SK-N-SH (cell line): ENCODE measurements at regions not wholly inside any gene's neighbourhood (a gene's known extent, or its start where the extent isn't known, plus 50 kb on each side); places are given as distances from the start of the nearest gene placed in this dataset.

Source experiments
- CTCF ChIA-PET: fragments of 300-600, 350-600 bp; formaldehyde crosslinking; extraction: SDS; loops from one replicate; lab custom pipeline; 2021; lab: Yijun Ruan, JAX
- POLR2A ChIA-PET: fragments of 350-600 bp; sonication (Branson Sonifier 250); formaldehyde crosslinking; extraction: SDS; loops from one replicate; lab custom pipeline; 2020; ENCODE audit warnings: antibody characterized with exemption, inconsistent platforms; lab: Yijun Ruan, JAX
- DNase-seq: peaks from one replicate; pipeline ENCODE4 v3.0.0; 2012
- H2AFZ ChIP-seq: fragments of 200-600 bp; sonication (generic); 2 replicates; pipeline ENCODE4 v1.8.1; 2016; ENCODE audit warnings: antibody characterized with exemption, mild to moderate bottlenecking, low read depth
- H3F3A ChIP-seq: fragments of 200-600 bp; sonication (generic); replicated peaks from 2 replicates; pipeline ENCODE3; 2016; ENCODE audit warnings: antibody characterized with exemption, mild to moderate bottlenecking; ENCODE audit not compliant: insufficient read depth
- H3K27ac ChIP-seq, 2 experiments: fragments of 200-500 bp in 1 of 2; fragments of 200-600 bp in 1 of 2; sonication (Bioruptor generic) in 1 of 2; sonication (generic), shearing (Covaris generic) in 1 of 2; 2 replicates each; pipeline versions ENCODE4 v1.5.1 to v1.6.1; 2014 to 2016; ENCODE audit warnings: low read depth in 2 of 2, inconsistent platforms in 1 of 2, low read length in 1 of 2, mild to moderate bottlenecking in 1 of 2, mixed read lengths in 1 of 2
- H3K27me3 ChIP-seq: fragments of 200-600 bp; sonication (generic), shearing (Covaris generic); 2 replicates; pipeline ENCODE4 v1.6.1; 2016; ENCODE audit warnings: mixed run types; ENCODE audit not compliant: insufficient read depth
- H3K36me3 ChIP-seq, 2 experiments: fragments of 200-500 bp in 1 of 2; fragments of 200-600 bp in 1 of 2; sonication (Bioruptor generic) in 1 of 2; sonication (generic) in 1 of 2; replicated peaks in 1 of 2; 2 replicates each; pipeline versions ENCODE3 to v1.5.1; 2014 to 2016; ENCODE audit warnings: low read length in 1 of 2, mild to moderate bottlenecking in 1 of 2; ENCODE audit not compliant: insufficient read depth in 2 of 2, control insufficient read depth in 1 of 2
- H3K4me1 ChIP-seq, 2 experiments: fragments of 200-500 bp in 1 of 2; fragments of 200-600 bp in 1 of 2; sonication (Bioruptor generic) in 1 of 2; sonication (generic), shearing (Covaris generic) in 1 of 2; 2 replicates each; pipeline versions ENCODE4 v1.5.1 to v1.6.1; 2014 to 2016; ENCODE audit warnings: low read depth in 1 of 2, low read length in 1 of 2, mixed run types in 1 of 2; ENCODE audit not compliant: insufficient read depth in 2 of 2, control insufficient read depth in 1 of 2
- H3K4me2 ChIP-seq: fragments of 200-600 bp; sonication (generic), shearing (Covaris generic); 2 replicates; pipeline ENCODE4 v1.6.1; 2017; ENCODE audit warnings: mixed run types
- H3K4me3 ChIP-seq, 2 experiments: fragments of 200-500 bp in 1 of 2; fragments of 200-600 bp in 1 of 2; sonication (Bioruptor generic) in 1 of 2; sonication (generic), shearing (Covaris generic) in 1 of 2; 2 replicates each; pipeline versions ENCODE4 v1.5.1 to v1.8.1; 2014 to 2016; ENCODE audit warnings: low read depth in 2 of 2, inconsistent platforms in 1 of 2, low read length in 1 of 2, mild to moderate bottlenecking in 1 of 2, mixed read lengths in 1 of 2, moderate library complexity in 1 of 2
- H3K79me2 ChIP-seq: fragments of 200-600 bp; sonication (generic); 2 replicates; pipeline ENCODE4 v1.8.1; 2017; ENCODE audit warnings: mild to moderate bottlenecking; ENCODE audit not compliant: insufficient read depth
- H3K9ac ChIP-seq: fragments of 200-600 bp; sonication (generic); 2 replicates; pipeline ENCODE4 v1.6.1; 2017; ENCODE audit warnings: mixed run types
- H3K9me2 ChIP-seq: fragments of 200-600 bp; sonication (generic); 2 replicates; pipeline ENCODE4 v1.6.1; 2017; ENCODE audit warnings: mixed run types
- H3K9me3 ChIP-seq: fragments of 200-600 bp; sonication (generic); 2 replicates; pipeline ENCODE4 v1.6.1; 2017; ENCODE audit warnings: mixed run types, mild to moderate bottlenecking, moderate library complexity
- H4K20me1 ChIP-seq: fragments of 200-600 bp; sonication (generic); 2 replicates; pipeline ENCODE4 v1.6.1; 2017; ENCODE audit warnings: mild to moderate bottlenecking, mixed run types; ENCODE audit not compliant: insufficient read depth
- CHD2 ChIP-seq: fragments of 150-350 bp; IDR thresholded peaks from 2 replicates; pipeline ENCODE4 v1.6.1; 2018; ENCODE audit warnings: low read length; ENCODE audit not compliant: partially characterized antibody
- FOSL2 ChIP-seq: IDR thresholded peaks from 2 replicates; pipeline ENCODE4 v1.4.0; 2012; ENCODE audit warnings: low read depth, mild to moderate bottlenecking, moderate library complexity, borderline replicate concordance
- FOXM1 ChIP-seq: IDR thresholded peaks from 2 replicates; pipeline ENCODE4 v1.4.0; 2012; ENCODE audit warnings: low read depth, mild to moderate bottlenecking
- JUND ChIP-seq: IDR thresholded peaks from 2 replicates; pipeline ENCODE4 v1.4.0; 2012
- MAX ChIP-seq: IDR thresholded peaks from 2 replicates; pipeline ENCODE4 v1.4.0; 2012; ENCODE audit warnings: low read depth
- NFIC ChIP-seq: IDR thresholded peaks from 2 replicates; pipeline ENCODE4 v1.4.0; 2012; ENCODE audit warnings: borderline replicate concordance
- PBX3 ChIP-seq: IDR thresholded peaks from 2 replicates; pipeline ENCODE4; 2012
- POLR2AphosphoS5 ChIP-seq: IDR thresholded peaks from 2 replicates; pipeline ENCODE4 v1.6.1; 2012; ENCODE audit warnings: low read depth, low read length
- REST ChIP-seq: IDR thresholded peaks from 2 replicates; pipeline ENCODE4 v1.6.1; 2012; ENCODE audit warnings: mild to moderate bottlenecking, low read depth, low read length, moderate library complexity
- RFX5 ChIP-seq: IDR thresholded peaks from 2 replicates; pipeline ENCODE4 v1.6.1; 2012; ENCODE audit warnings: mild to moderate bottlenecking, improper control_type of control experiment, low read length
- RXRA ChIP-seq: IDR thresholded peaks from 2 replicates; pipeline ENCODE4 v1.4.0; 2012; ENCODE audit warnings: low read depth, mild to moderate bottlenecking, borderline replicate concordance
- SIN3A ChIP-seq: IDR thresholded peaks from 2 replicates; pipeline ENCODE4 v1.6.1; 2012; ENCODE audit warnings: low read depth, mild to moderate bottlenecking, low read length, moderate library complexity, borderline replicate concordance
- SMC3 ChIP-seq: IDR thresholded peaks from 2 replicates; pipeline ENCODE4 v1.6.1; 2012; ENCODE audit warnings: low read depth, low read length, improper control_type of control experiment
- TAF1 ChIP-seq: IDR thresholded peaks from 2 replicates; pipeline ENCODE4 v1.6.1; 2012; ENCODE audit warnings: low read depth, mild to moderate bottlenecking, low read length, moderate library complexity, borderline replicate concordance
- TEAD4 ChIP-seq: IDR thresholded peaks from 2 replicates; pipeline ENCODE4 v1.4.0; 2012; ENCODE audit warnings: mild to moderate bottlenecking, borderline replicate concordance; ENCODE audit not compliant: insufficient read depth
- USF2 ChIP-seq: fragments of 150-350 bp; IDR thresholded peaks from 2 replicates; pipeline ENCODE4 v1.6.1; 2017; ENCODE audit warnings: antibody characterized with exemption, low read length, low read depth, borderline replicate concordance
- YY1 ChIP-seq: IDR thresholded peaks from 2 replicates; pipeline ENCODE4 v1.4.0; 2012; ENCODE audit warnings: low read depth, mild to moderate bottlenecking
- ZBTB33 ChIP-seq: IDR thresholded peaks from 2 replicates; pipeline ENCODE4 v1.4.0; 2012; ENCODE audit warnings: low read depth, borderline replicate concordance
- WGBS: methylation state at CpG from one replicate; pipeline ENCODE4 v1.1.6; 2017; ENCODE audit warnings: low lambda C conversion rate; 5-methylcytosine and 5-hydroxymethylcytosine counted together

- POLR2A ChIA-PET: no interaction called here
- Histone ChIP-seq H3K36me3 (no peaks in the 10 kb centered on the region), H3K27me3 (no peaks in the 10 kb centered on the region), H3K9ac (no peak overlapping the region), H3K9me2 (no peaks in the 10 kb centered on the region), H3K9me3 (no peaks in the 10 kb centered on the region), H4K20me1 (no peaks in the 10 kb centered on the region), H3K79me2 (no peaks in the 10 kb centered on the region), H3K4me3 (no peak overlapping the region), H3F3A (peaks cover 18% of the 10 kb centered on the region), H3K4me1 (peaks cover 0 to 25% of the 10 kb centered on the region in 2 experiments; a peak in 2 of 4 replicates), H3K4me2 (no peak overlapping the region), H2AFZ (no peak overlapping the region), H3K27ac (no peak overlapping the region; a peak in 1 of 4 replicates)
- CTCF ChIA-PET: no interaction called here
- TF ChIP-seq USF2: no peak
- TF ChIP-seq RFX5: no peak
- no peak for TF ChIP-seq POLR2AphosphoS5
- no peak for TF ChIP-seq FOXM1
- TF ChIP-seq TEAD4: no peak
- no peak for TF ChIP-seq SIN3A
- TF ChIP-seq PBX3: no peak
- no peak for TF ChIP-seq TAF1
- TF ChIP-seq YY1: no peak
- no peak for TF ChIP-seq CHD2
- no peak for TF ChIP-seq RXRA
- no peak for TF ChIP-seq ZBTB33
- TF ChIP-seq MAX: no peak
- no peak for TF ChIP-seq NFIC
- TF ChIP-seq JUND: no peak
- no peak for TF ChIP-seq FOSL2
- TF ChIP-seq REST: no peak
- no peak for TF ChIP-seq SMC3
- no peak for DNase-seq
- WGBS: 96% methylated on average over 1 of the region's 1 CpG
Observed at GRCh38 chr4:170671171-170671570, 581.4 kb upstream of the AADAT start.
